ENCODE measurements at regions not wholly inside any gene's neighbourhood (a gene's known extent, or its start where the extent isn't known, plus 50 kb on each side); places are given as distances from the start of the nearest gene placed in this dataset.

GRCh38 chr14:85817430-85817829 lies 287.5 kb downstream of the FLRT2 start:
- Histone ChIP-seq H2AFZ (ENCODE audit: low read depth, low read length) (no peak overlapping the region), H3K4me2 (ENCODE audit: low read length) (no peak overlapping the region), H3K9me2 (ENCODE audit: insufficient read depth, low read length) (no peaks in the 10 kb centered on the region), H3K79me2 (replicated peaks; ENCODE audit: insufficient read depth, low read length) (no peaks in the 10 kb centered on the region), H3K27ac (ENCODE audit: low read length) (no peak overlapping the region), H3K9ac (ENCODE audit: low read length) (no peak overlapping the region), H3K36me3 (ENCODE audit: insufficient read depth, low read length) (no peaks in the 10 kb centered on the region), H3K9me3 (ENCODE audit: low read length) (no peaks in the 10 kb centered on the region), H3F3A (ENCODE audit: insufficient read depth, low read length, poor library complexity, severe bottlenecking) (no peaks in the 10 kb centered on the region), H4K20me1 (ENCODE audit: insufficient read depth) (no peaks in the 10 kb centered on the region), H3K27me3 (ENCODE audit: insufficient read depth, low read depth, low read length) (no peaks in the 10 kb centered on the region), H3K4me3 (ENCODE audit: low read length) (no peak overlapping the region)
- TF ChIP-seq EZH2 (IDR thresholded peaks at IDR 0.05; ENCODE audit: borderline replicate concordance, insufficient read depth, low read length, poor library complexity, severe bottlenecking) (no peak), SMC3 (conservative IDR thresholded peaks at IDR 0.05; ENCODE audit: poor library complexity) (no peak)

- H3K27me3 ChIP-seq (ENCODE audit: insufficient read depth, low read depth, low read length): no peaks in the 10 kb centered on the region
- no peaks in the 10 kb centered on the region for H3K36me3 ChIP-seq (ENCODE audit: insufficient read depth, low read length)
- H3K4me3 ChIP-seq (ENCODE audit: low read length): no peak overlapping the region
- no peaks in the 10 kb centered on the region for H3K79me2 ChIP-seq (replicated peaks; ENCODE audit: insufficient read depth, low read length)
- H3K9me3 ChIP-seq (ENCODE audit: low read length): no peaks in the 10 kb centered on the region
- H3K27ac ChIP-seq (ENCODE audit: low read length): no peak overlapping the region
- no peak overlapping the region for H3K9ac ChIP-seq (ENCODE audit: low read length)
- TF ChIP-seq REST (IDR thresholded peaks at IDR 0.05; ENCODE audit: borderline replicate concordance): no peak
- no peak for TF ChIP-seq EZH2 (IDR thresholded peaks at IDR 0.05; ENCODE audit: borderline replicate concordance, insufficient read depth, low read length, poor library complexity, severe bottlenecking)
- no peak for TF ChIP-seq CTCF (IDR thresholded peaks at IDR 0.05; ENCODE audit: poor library complexity, severe bottlenecking)
- no peak for TF ChIP-seq TAF1 (IDR thresholded peaks at IDR 0.05; ENCODE audit: low read depth)
- no peak for TF ChIP-seq POLR2AphosphoS5 (IDR thresholded peaks at IDR 0.05)
- TF ChIP-seq EP300 (conservative IDR thresholded peaks at IDR 0.05; ENCODE audit: poor library complexity, severe bottlenecking): no peak
- TF ChIP-seq RAD21 (conservative IDR thresholded peaks at IDR 0.05): no peak
- TF ChIP-seq SMC3 (conservative IDR thresholded peaks at IDR 0.05; ENCODE audit: poor library complexity): no peak
- TF ChIP-seq MXI1 (conservative IDR thresholded peaks at IDR 0.05; ENCODE audit: poor library complexity, severe bottlenecking): no peak
- no peak overlapping the region for H3K4me2 ChIP-seq (ENCODE audit: low read length)
- H4K20me1 ChIP-seq (ENCODE audit: insufficient read depth): no peaks in the 10 kb centered on the region
- no peaks in the 10 kb centered on the region for H3F3A ChIP-seq (ENCODE audit: insufficient read depth, low read length, poor library complexity, severe bottlenecking)
- no peaks in the 10 kb centered on the region for H3K9me2 ChIP-seq (ENCODE audit: insufficient read depth, low read length)
- H2AFZ ChIP-seq (ENCODE audit: low read depth, low read length): no peak overlapping the region
These were observed 283.1 kb downstream of the FLRT2 start for GRCh38 chr14:85813040-85813439.

- H3K36me3 ChIP-seq (ENCODE audit: insufficient read depth, low read length): no peaks in the 10 kb centered on the region
- no peak overlapping the region for H2AFZ ChIP-seq (ENCODE audit: low read depth, low read length)
- H3K4me2 ChIP-seq (ENCODE audit: low read length): no peak overlapping the region
- H3K79me2 ChIP-seq (replicated peaks; ENCODE audit: insufficient read depth, low read length): no peaks in the 10 kb centered on the region
- H3K9me2 ChIP-seq (ENCODE audit: insufficient read depth, low read length): no peaks in the 10 kb centered on the region
- no peaks in the 10 kb centered on the region for H3F3A ChIP-seq (ENCODE audit: insufficient read depth, low read length, poor library complexity, severe bottlenecking)
- H3K27ac ChIP-seq (ENCODE audit: low read length): no peak overlapping the region
- H4K20me1 ChIP-seq (ENCODE audit: insufficient read depth): no peaks in the 10 kb centered on the region
- no peak overlapping the region for H3K9ac ChIP-seq (ENCODE audit: low read length)
- H3K4me3 ChIP-seq (ENCODE audit: low read length): no peak overlapping the region
- TF ChIP-seq SMC3 (conservative IDR thresholded peaks at IDR 0.05; ENCODE audit: poor library complexity): no peak
- no peak for TF ChIP-seq MXI1 (conservative IDR thresholded peaks at IDR 0.05; ENCODE audit: poor library complexity, severe bottlenecking)
- TF ChIP-seq RAD21 (conservative IDR thresholded peaks at IDR 0.05): no peak
- no peak for TF ChIP-seq REST (IDR thresholded peaks at IDR 0.05; ENCODE audit: borderline replicate concordance)
- no peak for TF ChIP-seq TAF1 (IDR thresholded peaks at IDR 0.05; ENCODE audit: low read depth)
- no peak for TF ChIP-seq EP300 (conservative IDR thresholded peaks at IDR 0.05; ENCODE audit: poor library complexity, severe bottlenecking)
- TF ChIP-seq EZH2 (IDR thresholded peaks at IDR 0.05; ENCODE audit: borderline replicate concordance, insufficient read depth, low read length, poor library complexity, severe bottlenecking): no peak
- TF ChIP-seq POLR2AphosphoS5 (IDR thresholded peaks at IDR 0.05): no peak
- no peak for TF ChIP-seq CTCF (IDR thresholded peaks at IDR 0.05; ENCODE audit: poor library complexity, severe bottlenecking)
- no peaks in the 10 kb centered on the region for H3K9me3 ChIP-seq (ENCODE audit: low read length)
- no peaks in the 10 kb centered on the region for H3K27me3 ChIP-seq (ENCODE audit: insufficient read depth, low read depth, low read length)
These were observed 281.4 kb downstream of the FLRT2 start for GRCh38 chr14:85811340-85811739.
